ENCODE measurements at regions not wholly inside any gene's neighbourhood (a gene's known extent, or its start where the extent isn't known, plus 50 kb on each side); places are given as distances from the start of the nearest gene placed in this dataset.
"Not testable (repeated sequence)": the region's sequence is repeated elsewhere in the genome, so short reads cannot be mapped to it uniquely, and the experiment has no call there.

DNA sequence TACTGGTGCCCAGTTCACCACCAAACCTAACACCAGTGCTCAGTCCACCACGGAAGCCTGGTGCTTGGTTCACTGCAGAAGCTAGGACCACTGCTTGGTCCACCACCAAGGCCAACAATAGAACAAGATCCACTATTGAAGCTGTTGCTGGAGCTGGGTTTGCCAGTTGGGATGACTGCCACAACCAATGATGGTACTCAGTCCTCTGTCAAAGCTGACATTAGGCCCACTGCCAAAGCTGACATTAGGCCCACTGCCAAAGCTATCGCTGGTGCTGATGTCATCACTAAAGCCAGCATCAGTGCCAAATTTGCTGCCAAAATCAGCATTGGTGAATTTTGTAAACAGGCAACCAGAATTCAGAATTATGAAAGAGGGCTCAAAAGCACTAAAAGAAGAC, 1850.2 kb upstream of the RAG2 start:
- no peak for ATAC-seq (replicated peaks)
- H3K36me3 Mint-ChIP-seq (ENCODE audit: low read depth) = no peaks in the 10 kb centered on the region
- no peaks in the 10 kb centered on the region for H3K27me3 Mint-ChIP-seq
- H3K4me3 Mint-ChIP-seq = no peak overlapping the region
- no peak overlapping the region for H3K27ac Mint-ChIP-seq
- no peaks in the 10 kb centered on the region for H3K9me3 Mint-ChIP-seq
- no peaks in the 10 kb centered on the region for H3K4me1 Mint-ChIP-seq

DNA sequence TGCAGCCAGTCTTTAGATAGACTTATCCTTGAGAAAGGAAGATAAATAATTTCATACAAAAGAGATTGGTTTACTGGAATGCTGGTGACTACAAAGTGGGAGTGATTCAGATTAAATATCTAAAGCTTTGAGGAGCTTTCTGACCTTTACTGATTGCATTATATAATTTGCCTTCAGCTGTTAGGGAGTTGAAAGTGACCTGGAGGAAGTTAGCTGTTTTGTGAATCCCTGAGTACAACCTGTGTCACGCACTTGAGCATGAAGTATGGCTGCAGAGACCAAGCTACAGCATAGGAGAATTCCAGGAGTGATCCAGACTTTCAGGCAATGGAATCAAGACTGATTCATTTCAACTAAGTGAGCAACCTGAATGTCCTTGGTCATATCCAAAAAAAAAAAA, 1848.3 kb upstream of the RAG2 start:
- H3K4me3 Mint-ChIP-seq = no peak overlapping the region
- no peaks in the 10 kb centered on the region for H3K4me1 Mint-ChIP-seq

DNA sequence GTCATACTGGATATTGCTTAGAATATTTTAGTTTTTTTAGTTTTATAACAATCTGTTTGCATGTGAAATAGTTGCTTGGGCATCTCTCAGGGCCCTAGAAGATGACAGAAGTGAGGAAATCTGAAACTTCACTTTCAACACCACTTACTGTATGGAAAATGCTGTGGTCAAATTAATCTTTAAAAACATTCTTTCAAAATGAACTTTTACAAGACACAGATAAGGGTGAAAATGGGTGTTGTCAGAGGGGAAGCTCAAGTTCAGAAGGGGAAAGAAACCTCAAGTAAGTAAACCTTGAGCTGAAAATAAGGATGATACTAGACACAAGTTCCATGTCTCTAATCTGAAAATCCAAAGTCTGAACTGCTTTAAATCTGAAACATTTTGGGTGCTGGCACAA, 1840.1 kb upstream of the RAG2 start:
- Mint-ChIP-seq H3K4me1 (no peaks in the 10 kb centered on the region), H3K27ac (no peak overlapping the region), H3K36me3 (ENCODE audit: low read depth) (no peaks in the 10 kb centered on the region), H3K9me3 (peaks cover 17% of the 10 kb centered on the region), H3K4me3 (no peak overlapping the region), H3K27me3 (no peaks in the 10 kb centered on the region)
- no peak for ATAC-seq (replicated peaks)

More for the DNA sequence above, 1848.3 kb upstream of the RAG2 start:
- ATAC-seq (replicated peaks) = no peak
- Mint-ChIP-seq H3K27me3 (no peaks in the 10 kb centered on the region), H3K36me3 (ENCODE audit: low read depth) (no peaks in the 10 kb centered on the region), H3K27ac (no peak overlapping the region), H3K9me3 (no peaks in the 10 kb centered on the region)

DNA sequence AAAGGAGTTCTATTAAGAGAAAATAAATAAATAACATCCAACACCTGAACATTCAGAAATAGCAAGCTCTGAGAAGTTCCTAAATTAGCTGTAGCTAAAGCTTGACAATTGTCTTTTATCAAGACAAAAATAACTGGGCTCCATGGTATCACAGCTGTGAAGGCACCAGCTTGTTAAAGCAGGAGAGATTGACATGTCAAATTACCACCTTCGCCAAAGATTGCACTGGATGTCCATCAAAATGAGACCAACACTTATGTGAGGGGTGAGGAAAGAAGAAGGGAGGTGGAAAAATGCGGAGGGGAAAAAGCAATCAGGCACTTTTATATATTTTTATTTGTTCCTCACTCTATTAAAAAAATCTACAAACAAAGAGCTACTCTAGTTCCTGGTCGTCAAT, 1827.5 kb upstream of the RAG2 start:
- Mint-ChIP-seq H3K27me3 (no peaks in the 10 kb centered on the region), H3K36me3 (ENCODE audit: low read depth) (no peaks in the 10 kb centered on the region), H3K4me3 (no peak overlapping the region), H3K4me1 (no peaks in the 10 kb centered on the region), H3K27ac (no peak overlapping the region), H3K9me3 (peaks cover 19% of the 10 kb centered on the region)
- ATAC-seq (replicated peaks) = no peak

DNA sequence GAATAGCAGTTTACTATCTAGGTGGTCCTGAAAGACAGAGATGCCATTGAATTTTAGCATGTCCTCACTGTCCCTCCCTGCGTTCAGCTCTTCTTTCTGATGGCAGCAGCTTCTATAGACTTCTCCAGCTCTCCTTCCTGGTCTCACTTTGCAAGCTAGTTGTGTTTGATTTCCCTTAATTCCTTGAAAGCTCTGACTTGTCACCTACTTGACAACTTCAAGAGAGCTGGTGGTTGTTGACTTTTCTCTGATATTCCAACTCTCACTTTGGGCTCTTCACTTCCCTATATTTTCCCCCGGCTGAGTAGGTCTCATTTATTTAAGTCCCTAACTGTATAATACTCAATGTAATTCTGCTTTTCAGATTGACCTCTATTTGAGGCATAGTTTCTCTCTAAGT, 1825.0 kb upstream of the RAG2 start:
- Mint-ChIP-seq H3K9me3 (peaks cover 13% of the 10 kb centered on the region), H3K4me3 (no peak overlapping the region), H3K27me3 (no peaks in the 10 kb centered on the region), H3K4me1 (no peaks in the 10 kb centered on the region), H3K27ac (no peak overlapping the region), H3K36me3 (ENCODE audit: low read depth) (no peaks in the 10 kb centered on the region)
- no peak for ATAC-seq (replicated peaks)

DNA sequence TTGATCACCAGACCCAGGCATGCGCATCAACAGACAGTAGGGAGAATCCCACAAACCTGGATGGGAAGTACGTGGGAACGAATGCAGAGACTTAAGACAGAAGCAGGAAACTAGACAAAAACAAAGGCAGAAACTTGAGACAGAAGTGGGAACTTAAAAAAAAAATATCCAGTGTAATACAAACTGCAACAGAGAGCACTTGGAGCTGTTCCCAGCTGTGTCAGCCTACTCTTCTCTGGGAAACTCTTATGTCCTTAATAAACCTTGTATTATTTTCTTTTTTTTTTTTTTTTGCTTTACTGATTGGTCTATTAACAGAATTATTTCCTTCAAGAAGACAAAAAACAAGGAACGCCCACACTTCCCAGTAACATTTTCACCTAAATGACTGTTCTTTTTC, 1818.1 kb upstream of the RAG2 start:
- Mint-ChIP-seq H3K27ac (no peak overlapping the region), H3K27me3 (no peaks in the 10 kb centered on the region), H3K9me3 (peaks cover 23% of the 10 kb centered on the region), H3K4me1 (no peaks in the 10 kb centered on the region), H3K36me3 (ENCODE audit: low read depth) (no peaks in the 10 kb centered on the region), H3K4me3 (no peak overlapping the region)
- ATAC-seq (replicated peaks) = no peak

DNA sequence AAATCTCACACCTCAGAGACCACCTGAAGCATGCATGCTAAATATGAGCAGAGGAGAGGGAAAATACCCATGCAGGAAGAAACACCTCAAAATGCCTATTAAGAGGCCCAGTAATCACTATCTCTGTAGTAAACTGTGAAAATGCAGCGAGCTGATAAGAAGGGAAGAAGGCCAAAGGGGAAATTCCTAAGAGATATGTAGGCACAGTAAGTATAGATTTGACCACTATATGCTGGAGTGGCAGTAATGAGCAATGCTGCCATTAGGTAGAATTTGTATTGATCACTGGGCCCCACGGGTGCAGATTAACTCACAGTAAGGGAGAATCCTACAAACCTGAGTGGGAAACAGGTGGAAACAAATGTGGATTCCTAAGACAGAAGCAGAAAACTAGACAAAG, 1813.1 kb upstream of the RAG2 start:
- Mint-ChIP-seq H3K36me3 (ENCODE audit: low read depth) (no peaks in the 10 kb centered on the region), H3K27ac (no peak overlapping the region), H3K4me1 (no peaks in the 10 kb centered on the region), H3K4me3 (no peak overlapping the region), H3K9me3 (peaks cover 22% of the 10 kb centered on the region), H3K27me3 (no peaks in the 10 kb centered on the region)
- ATAC-seq (replicated peaks) = no peak

DNA sequence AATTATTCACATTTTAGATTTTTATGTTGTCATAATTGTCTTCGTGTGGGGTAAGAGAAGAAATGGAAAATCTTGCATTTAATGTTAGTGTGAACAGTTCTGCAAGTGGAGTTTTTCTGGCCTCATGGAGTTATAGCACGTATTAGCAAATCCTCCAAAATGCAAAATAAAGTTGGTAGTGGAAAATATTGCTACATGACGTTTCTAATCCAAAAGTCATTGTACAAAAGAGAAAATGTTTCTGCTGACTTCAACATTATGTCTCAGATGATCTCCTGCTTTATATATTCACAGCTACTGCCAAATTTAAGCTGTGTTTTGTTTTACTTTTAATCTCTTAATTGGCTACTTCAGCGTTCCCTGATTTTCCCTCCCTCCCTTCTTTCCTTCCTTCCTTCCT, 1804.0 kb upstream of the RAG2 start:
- ATAC-seq (replicated peaks) = no peak
- H3K27me3 Mint-ChIP-seq = no peaks in the 10 kb centered on the region
- no peak overlapping the region for H3K27ac Mint-ChIP-seq
- no peak overlapping the region for H3K4me3 Mint-ChIP-seq
- H3K36me3 Mint-ChIP-seq (ENCODE audit: low read depth) = no peaks in the 10 kb centered on the region
- no peaks in the 10 kb centered on the region for H3K4me1 Mint-ChIP-seq
- peaks cover 18% of the 10 kb centered on the region for H3K9me3 Mint-ChIP-seq

DNA sequence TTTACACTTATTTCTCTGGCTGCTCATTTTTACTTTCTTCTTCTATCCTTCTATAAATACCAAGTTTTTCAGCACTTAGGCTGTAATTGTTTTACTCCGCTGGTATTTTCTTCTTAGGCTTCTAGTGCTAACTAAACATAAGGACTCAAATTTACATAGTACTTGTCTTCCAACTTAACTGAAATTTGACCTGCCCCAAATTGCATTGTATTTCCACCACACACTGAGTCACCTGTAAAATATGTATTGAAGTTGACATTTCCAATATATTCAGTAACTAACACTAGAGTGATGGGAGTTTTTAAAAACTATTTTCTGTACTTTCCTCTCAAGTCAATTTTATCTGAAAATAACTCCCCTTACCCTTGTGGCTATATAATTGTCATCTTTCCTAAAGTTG, 1794.1 kb upstream of the RAG2 start:
- Mint-ChIP-seq H3K4me3 (no peak overlapping the region), H3K27ac (no peak overlapping the region), H3K9me3 (peaks cover 4% of the 10 kb centered on the region), H3K4me1 (no peaks in the 10 kb centered on the region), H3K27me3 (no peaks in the 10 kb centered on the region), H3K36me3 (ENCODE audit: low read depth) (no peaks in the 10 kb centered on the region)
- no peak for ATAC-seq (replicated peaks)

DNA sequence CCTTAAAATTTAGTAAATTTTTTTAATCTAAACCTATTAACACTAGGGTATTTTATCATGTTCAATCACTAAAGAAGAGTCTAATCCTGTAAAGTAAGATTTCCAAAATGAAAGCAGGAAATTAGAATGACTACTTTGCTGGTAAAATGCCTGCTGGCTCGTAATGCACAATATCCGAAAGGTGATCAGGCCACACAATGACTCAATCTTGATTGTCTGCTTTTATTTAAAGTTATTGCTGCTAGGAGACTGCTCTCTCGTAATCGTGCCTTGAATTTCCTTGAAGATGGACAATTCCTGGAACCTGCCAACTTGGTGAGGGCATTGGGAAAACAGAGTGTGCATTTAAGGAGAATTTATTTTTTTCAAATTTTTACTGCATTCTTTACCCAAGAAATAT, 1786.5 kb upstream of the RAG2 start:
- Mint-ChIP-seq H3K27ac (no peak overlapping the region), H3K4me3 (no peak overlapping the region), H3K9me3 (peaks cover 9% of the 10 kb centered on the region), H3K27me3 (no peaks in the 10 kb centered on the region), H3K36me3 (ENCODE audit: low read depth) (no peaks in the 10 kb centered on the region), H3K4me1 (no peaks in the 10 kb centered on the region)
- no peak for ATAC-seq (replicated peaks)

DNA sequence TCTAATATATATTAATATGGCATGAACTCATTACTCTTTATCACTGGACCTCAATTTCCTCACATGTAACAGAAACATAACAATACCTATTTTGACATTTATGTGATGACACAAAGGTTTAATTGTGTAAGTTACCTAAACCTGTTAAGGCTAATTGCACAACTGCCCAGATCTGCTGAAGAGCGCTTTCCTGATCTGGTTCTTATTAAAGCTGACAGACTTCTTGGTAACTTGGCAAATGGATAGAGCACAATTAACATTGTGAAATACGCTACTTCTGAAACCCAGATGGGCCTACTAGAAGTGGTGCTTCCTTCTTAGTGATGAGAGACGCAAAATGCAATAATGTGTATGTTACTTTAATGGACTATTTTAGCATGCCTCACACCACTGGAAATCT, 1767.2 kb upstream of the RAG2 start:
- H3K9me3 Mint-ChIP-seq = peaks cover 23% of the 10 kb centered on the region
- no peaks in the 10 kb centered on the region for H3K27me3 Mint-ChIP-seq
- no peaks in the 10 kb centered on the region for H3K36me3 Mint-ChIP-seq (ENCODE audit: low read depth)
- H3K27ac Mint-ChIP-seq = no peak overlapping the region
- H3K4me1 Mint-ChIP-seq = no peaks in the 10 kb centered on the region
- ATAC-seq (replicated peaks) = no peak
- no peak overlapping the region for H3K4me3 Mint-ChIP-seq

DNA sequence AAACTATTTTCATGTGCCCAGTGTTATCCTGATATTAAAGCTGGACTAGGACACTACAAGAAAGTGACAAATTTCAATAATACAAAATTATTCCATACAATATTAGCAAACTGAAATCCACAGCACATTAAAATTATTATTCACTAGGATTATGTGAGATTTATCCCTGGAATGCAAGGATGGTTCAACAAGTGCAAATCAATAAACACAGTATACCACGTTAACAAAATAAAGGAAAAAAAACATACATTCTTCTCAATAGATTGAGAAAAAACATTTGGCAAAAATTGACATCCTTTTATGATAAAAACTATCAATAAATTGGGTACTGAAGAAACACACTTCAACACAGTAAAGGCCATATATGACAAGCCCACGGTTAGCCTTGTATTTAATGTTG, 1758.2 kb upstream of the RAG2 start:
- H3K4me3 Mint-ChIP-seq = no peak overlapping the region
- no peaks in the 10 kb centered on the region for H3K4me1 Mint-ChIP-seq
- H3K9me3 Mint-ChIP-seq = peaks cover 17% of the 10 kb centered on the region
- no peak overlapping the region for H3K27ac Mint-ChIP-seq
- no peaks in the 10 kb centered on the region for H3K36me3 Mint-ChIP-seq (ENCODE audit: low read depth)
- H3K27me3 Mint-ChIP-seq = no peaks in the 10 kb centered on the region
- ATAC-seq (replicated peaks) = no peak

DNA sequence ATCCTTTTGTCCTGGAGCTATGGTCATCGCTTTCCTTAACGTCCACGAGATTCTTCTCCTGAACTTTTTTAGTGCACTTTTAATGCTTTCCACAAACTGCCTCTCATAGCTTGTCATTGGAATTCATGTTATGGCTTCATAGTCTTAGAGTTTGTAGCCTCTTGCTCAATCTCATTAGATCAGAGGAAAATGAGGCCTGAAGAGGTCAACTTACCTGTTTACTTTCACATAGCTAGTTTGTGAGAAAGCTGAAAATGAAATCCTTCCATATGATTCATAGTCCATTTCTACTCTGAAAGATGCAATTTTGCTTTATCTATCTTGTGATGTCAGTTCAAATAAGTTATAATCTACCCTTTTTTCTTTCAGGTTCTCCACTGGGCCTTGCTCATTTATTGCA, 1747.2 kb upstream of the RAG2 start:
- Mint-ChIP-seq H3K4me3 (no peak overlapping the region), H3K9me3 (peaks cover 18% of the 10 kb centered on the region), H3K27ac (no peak overlapping the region), H3K27me3 (no peaks in the 10 kb centered on the region), H3K4me1 (no peaks in the 10 kb centered on the region), H3K36me3 (ENCODE audit: low read depth) (no peaks in the 10 kb centered on the region)
- ATAC-seq (replicated peaks) = no peak

DNA sequence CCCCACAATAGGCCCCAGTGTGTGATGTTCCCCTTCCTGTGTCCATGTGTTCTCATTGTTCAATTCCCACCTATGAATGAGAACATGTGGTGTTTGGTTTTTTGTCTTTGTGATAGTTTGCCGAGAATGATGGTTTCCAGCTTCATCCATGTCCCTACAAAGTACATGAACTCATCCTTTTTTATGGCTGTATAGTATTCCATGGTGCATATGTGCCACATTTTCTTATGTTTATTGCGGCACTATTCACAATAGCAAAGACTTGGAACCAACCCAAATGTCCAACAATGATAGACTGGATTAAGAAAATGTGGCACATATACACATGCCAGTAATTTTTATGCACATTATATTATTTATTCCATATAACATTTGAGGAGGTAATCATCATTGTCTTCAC, 1743.6 kb upstream of the RAG2 start:
- not testable (repeated sequence) for H3K27me3 Mint-ChIP-seq; H3K27ac Mint-ChIP-seq; H3K4me1 Mint-ChIP-seq; H3K36me3 Mint-ChIP-seq (ENCODE audit: low read depth); ATAC-seq (replicated peaks); H3K4me3 Mint-ChIP-seq
- peaks cover 20% of the 10 kb centered on the region for H3K9me3 Mint-ChIP-seq

DNA sequence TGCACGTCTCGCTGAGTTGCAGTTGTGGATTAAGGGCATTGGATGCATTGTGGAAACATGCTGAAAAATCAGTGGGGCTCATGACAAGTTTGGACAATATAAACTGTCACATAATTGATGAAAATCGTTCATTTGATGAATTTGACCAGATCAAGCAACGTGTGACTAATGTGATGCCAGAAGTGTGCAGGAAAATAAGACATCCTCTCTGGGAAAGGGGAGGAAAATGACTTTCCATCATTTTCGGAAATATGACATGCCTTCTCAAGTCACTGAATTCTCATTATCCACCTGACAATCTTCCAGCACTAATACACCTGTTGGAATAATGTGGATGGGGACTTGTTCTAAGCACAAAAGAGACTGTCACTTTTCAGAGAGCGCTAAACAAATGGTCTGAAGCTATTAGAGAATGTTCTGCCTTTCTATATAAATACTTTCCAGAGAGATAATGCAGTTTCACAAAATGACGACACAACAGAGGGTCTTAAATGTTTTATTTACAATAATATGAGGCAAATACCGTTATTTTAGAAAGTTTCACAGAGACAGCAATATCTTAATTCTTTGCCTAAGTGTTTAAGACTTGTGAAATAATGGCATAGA, 1741.9 kb upstream of the RAG2 start:
- Mint-ChIP-seq H3K4me3 (no peak overlapping the region), H3K27ac (no peak overlapping the region), H3K9me3 (peaks cover 20% of the 10 kb centered on the region), H3K4me1 (no peaks in the 10 kb centered on the region), H3K36me3 (ENCODE audit: low read depth) (no peaks in the 10 kb centered on the region), H3K27me3 (no peaks in the 10 kb centered on the region)
- ATAC-seq (replicated peaks) = no peak

DNA sequence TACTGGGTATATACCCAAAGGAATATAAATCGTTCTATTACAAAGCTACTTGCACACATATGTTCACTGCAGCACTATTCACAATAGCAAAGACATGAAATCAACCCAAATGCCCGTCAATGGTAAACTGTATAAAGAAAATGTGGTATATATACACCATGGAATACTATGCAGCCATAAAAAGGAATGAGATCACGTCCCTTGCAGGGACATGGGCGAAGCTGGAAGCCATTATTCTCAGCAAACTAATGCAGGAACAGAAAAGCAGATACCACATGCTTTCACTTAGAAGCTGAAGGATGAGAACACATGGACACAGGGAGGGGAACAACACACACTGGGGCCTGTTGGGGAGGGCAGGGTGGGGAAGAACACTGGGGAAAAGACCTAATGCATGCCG, 1740.0 kb upstream of the RAG2 start:
- ATAC-seq (replicated peaks); H3K36me3 Mint-ChIP-seq (ENCODE audit: low read depth); H3K4me3 Mint-ChIP-seq; H3K4me1 Mint-ChIP-seq; H3K27ac Mint-ChIP-seq; H3K27me3 Mint-ChIP-seq: not testable (repeated sequence)
- peaks cover 16% of the 10 kb centered on the region for H3K9me3 Mint-ChIP-seq

Measured in activated T-helper 17 cell treated with anti-CD3 and anti-CD28 coated beads, Interleukin-2, amount 50 U/mL, for 72 hours (primary cell).